Fibroblast of peridontal ligament (primary cell): ENCODE measurements at regions not wholly inside any gene's neighbourhood (a gene's known extent, or its start where the extent isn't known, plus 50 kb on each side); places are given as distances from the start of the nearest gene placed in this dataset.
"Not testable (repeated sequence)": the region's sequence is repeated elsewhere in the genome, so short reads cannot be mapped to it uniquely, and the experiment has no call there.

Experiments
- DNase-seq: peaks from one replicate; pipeline ENCODE4 v3.0.0-alpha.2; 2010; ENCODE audit errors: extremely low read depth

DNA sequence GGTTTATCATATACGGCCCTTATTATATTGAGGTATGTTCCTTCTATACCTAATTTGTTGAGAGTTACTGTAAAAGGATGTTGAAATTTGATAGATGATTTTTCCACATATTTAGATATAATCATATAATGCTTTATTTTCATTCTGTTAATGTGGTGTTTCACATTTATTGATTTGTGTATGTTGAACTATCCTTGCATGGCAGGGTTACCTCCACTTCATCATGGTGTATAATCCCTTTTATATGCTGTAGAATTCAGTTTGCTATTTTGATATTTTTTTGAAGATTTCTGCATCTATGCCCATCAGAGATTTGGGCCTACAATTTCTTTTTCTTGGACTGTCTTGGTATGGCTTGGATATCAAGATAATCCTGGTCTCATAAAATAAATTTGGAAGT is 355.5 kb downstream of the EDEM1 start:
- no peak for DNase-seq

GRCh38 chr3:5545719-5546118 is 358.2 kb downstream of the EDEM1 start:
- DNase-seq, result no peak

- DNase-seq, result no peak
Observed at GRCh38 chr3:5553203-5553602, 365.7 kb downstream of the EDEM1 start.

- DNase-seq, result no peak
Observed at GRCh38 chr3:5554245-5554747, 366.8 kb downstream of the EDEM1 start.

- no peak for DNase-seq
Observed at GRCh38 chr3:5560199-5560598, 372.7 kb downstream of the EDEM1 start.

- DNase-seq, result no peak
Observed at GRCh38 chr3:5563537-5564277, 376.2 kb downstream of the EDEM1 start.

GRCh38 chr3:5564278-5564666 is 376.8 kb downstream of the EDEM1 start:
- no peak for DNase-seq

DNA sequence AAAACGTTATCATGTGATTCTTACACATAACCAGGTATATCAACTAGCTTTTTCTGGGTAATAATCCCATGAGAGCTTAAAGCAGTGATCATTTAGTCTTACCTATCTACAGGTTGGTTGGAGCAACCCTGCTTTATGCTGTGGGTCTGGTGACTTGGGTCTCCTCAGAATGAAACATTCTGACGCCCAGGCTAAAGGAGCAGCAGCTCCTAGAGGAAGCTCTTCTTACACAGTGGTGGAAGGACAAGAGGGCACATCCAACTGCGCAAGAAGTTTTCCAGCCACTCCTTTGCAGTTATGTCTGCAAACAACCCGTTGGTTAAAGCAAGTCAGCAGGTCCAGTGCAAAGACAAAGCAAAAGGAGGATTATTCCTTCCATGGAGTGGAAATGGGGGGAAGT is 377.5 kb downstream of the EDEM1 start:
- no peak for DNase-seq

- DNase-seq, result no peak
Observed at GRCh38 chr3:5567113-5567512, 379.6 kb downstream of the EDEM1 start.

GRCh38 chr3:5568451-5568850 is 380.9 kb downstream of the EDEM1 start:
- no peak for DNase-seq

- DNase-seq, result no peak
Observed at GRCh38 chr3:5569152-5569551, 381.6 kb downstream of the EDEM1 start.

DNA sequence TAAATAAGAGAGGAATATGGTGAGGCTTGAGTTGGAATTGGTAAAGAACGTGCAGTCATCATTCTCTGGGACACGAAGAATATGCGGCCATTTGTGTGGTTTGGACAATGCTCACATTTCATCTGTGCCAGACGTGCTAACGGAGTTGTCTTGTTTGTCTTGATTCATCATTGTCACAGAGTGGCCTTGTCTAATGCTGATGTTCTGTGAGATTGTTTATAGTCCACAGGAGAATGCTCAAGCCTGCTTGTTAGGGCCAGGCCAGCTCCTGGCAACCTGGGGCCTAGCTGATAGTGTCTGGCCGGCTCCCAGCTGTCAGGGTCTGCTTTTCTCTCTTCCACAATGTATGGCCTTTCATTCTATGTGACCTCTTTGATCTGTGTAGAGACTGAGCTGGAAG is 384.7 kb downstream of the EDEM1 start:
- no peak for DNase-seq

DNA sequence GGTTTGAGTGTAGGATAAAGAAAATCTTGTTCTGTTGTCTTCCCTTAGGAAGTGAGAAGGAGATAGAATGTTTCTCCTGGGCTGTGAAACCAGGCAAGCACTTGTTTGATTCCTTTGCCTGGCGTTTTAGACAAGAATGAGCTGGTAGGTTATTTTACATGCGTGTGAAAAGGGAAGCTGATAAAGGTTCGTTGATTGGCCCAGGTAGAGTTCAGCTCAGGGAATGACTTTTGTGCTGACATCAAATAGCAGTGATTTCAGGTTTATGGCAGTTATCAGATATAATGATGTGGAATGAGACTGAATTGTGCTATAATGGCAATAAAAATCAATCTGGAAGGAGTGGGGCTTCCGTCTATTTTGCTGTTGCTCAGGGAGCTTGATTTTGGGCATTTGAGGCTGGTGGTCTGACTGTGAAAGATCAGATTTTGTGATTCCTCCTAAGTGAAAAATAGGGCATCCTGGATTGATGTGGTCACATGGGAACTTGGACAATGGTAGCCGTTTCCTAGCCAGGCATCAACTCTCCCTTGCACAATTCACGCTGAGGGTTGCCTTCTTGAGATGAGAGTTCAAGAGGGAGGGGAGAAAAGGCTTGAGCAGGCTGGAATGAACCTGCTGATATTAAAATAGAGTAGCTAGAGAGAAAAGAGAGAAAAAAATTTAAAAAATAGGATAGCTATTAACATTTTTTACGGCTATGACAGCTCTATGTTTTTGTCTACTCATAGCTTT is 388.9 kb downstream of the EDEM1 start:
- no peak for DNase-seq

- DNase-seq, result no peak
Observed at GRCh38 chr3:5579139-5579602, 391.7 kb downstream of the EDEM1 start.

DNA sequence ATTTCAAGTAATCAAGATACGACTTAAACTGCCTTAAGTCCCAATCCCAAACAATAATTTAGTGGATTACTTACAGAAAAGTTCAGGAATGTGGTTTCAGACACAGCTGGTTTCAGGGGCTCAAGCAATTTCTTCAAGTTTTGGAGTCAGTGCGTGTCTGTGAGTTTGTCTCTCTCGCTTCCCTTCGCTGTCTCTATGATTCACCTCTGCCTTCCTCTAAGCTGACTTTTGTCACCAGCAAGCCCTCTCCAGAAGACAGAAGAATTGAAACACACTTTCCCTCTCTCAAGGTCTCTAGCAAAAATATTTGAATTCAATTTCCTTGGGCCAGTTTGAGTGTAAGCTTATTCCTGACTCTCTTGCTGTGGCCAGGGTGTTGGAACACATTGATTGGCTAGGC is 392.4 kb downstream of the EDEM1 start:
- DNase-seq, result no peak

DNA sequence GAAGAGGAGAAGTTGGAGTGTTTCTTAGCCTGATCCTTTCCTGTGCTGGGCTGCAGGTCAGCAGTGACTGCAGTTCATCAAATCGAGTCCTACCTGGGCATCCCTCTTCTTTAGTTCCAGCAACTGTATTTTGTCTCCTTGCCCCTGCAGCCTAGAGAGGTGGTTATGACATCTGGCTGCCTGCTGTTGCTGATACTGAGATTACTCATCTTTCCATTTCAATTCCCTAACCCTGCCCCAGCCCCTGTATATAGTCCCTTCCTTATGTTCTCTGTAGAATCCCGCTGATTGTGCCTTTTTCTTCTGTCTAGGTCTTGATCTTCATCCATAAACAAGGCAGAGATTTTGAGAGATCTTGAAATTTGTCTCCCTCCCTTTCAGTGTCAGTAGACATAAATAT is 393.3 kb downstream of the EDEM1 start:
- no peak for DNase-seq

DNA sequence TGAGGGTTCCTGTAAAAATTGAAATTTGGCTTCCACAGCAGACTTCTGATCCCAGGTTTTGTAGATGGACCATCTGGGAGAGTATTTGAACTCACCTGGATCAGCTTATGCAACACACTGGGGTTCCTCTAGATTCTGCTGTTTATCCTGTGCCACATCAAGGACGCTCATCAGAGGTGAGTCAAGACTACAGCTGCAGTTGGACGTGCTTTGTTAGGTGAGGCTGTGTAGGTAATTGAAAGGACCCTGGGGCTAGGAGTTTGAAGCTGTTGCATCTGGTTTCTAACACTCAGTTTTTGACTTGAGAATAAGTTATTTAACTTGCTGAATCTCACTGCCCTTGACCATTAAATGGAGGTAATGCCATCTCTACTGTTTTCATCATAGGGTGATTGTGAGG is 394.2 kb downstream of the EDEM1 start:
- no peak for DNase-seq

- no peak for DNase-seq
Observed at GRCh38 chr3:5583920-5584319, 396.4 kb downstream of the EDEM1 start.

DNA sequence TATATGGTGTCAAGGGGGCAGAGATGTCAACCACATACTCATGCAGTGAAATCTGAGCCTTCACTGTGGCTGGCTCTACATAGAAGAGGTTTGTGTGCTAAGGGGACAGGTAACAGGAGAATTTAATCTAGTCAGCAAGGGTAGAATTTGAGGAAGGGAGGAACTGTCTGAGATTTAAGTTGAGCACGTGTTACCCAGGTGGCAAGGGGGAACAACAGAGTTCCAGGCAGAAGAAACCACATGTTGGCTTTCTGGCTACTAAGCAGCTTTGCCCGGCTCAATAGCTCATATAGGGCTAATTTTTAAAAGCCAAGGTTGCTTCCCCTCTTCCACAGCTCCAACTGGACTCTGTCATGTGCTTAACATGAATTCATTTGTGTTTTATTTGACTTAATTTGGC is 397.6 kb downstream of the EDEM1 start:
- no peak for DNase-seq

DNA sequence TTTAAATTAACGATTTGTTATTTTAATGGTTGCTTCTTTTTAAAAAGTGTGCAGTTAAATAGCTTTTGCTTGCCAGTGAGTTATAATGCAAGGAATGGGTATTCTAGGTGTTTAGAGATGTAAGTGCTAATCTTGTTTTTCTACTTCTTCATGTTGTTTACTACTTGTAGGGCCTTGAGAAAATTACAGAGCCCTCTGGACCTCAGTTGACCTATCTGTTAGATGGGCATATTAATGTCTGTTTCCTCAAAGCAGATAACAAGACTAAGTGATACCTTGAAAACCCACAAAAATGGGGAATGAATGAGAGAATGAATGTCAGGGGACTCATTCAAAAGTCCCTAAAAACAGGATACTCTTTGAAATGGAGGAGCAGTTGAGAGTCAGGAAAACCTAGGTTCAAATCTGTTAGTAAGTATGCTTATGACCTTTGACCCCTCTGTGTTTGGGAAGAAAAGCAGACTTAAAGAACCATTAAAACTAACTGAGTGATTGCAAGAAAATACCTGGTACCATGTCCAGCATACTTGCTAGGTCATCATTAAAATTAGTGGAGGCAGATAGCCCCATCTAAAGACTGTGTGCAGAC is 419.5 kb downstream of the EDEM1 start:
- no peak for DNase-seq

- no peak for DNase-seq
Observed at GRCh38 chr3:5607581-5607980, 420.1 kb downstream of the EDEM1 start.

DNA sequence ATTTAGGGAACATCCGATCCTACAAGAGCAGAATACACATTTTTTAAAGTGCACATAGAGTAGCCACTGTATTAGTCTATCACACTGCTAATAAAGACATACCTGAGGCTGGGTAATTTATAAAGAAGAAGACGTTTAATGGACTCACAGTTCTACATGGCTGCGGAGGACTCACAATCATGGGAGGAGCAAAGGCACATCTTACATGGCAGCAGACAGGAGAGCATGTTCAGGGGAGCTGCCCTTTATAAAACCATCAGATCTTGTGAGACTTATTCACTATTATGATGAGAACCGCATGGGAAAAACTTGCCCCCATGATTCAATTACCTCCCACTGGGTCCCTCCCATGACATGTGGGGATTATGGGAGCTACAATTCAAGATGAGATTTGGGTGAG is 421.5 kb downstream of the EDEM1 start:
- DNase-seq, result not testable (repeated sequence)

- no peak for DNase-seq
Observed at GRCh38 chr3:5613599-5613998, 426.1 kb downstream of the EDEM1 start.
